KBM-7 (cell line): ENCODE measurements at regions not wholly inside any gene's neighbourhood (a gene's known extent, or its start where the extent isn't known, plus 50 kb on each side); places are given as distances from the start of the nearest gene placed in this dataset.

Experiments used
- DNase-seq: peaks from one replicate; pipeline ENCODE4 v3.0.0-alpha.2; 2015
- in situ Hi-C: fragments of 300-500 bp; cut with MboI; formaldehyde crosslinking; loops from 2 replicates; pipeline ENCODE4 v1.14.3; 2020; ENCODE audit warnings: low sequenced_read_pairs, low pct_unique_long_range_greater_than_20kb, mixed read lengths

DNA sequence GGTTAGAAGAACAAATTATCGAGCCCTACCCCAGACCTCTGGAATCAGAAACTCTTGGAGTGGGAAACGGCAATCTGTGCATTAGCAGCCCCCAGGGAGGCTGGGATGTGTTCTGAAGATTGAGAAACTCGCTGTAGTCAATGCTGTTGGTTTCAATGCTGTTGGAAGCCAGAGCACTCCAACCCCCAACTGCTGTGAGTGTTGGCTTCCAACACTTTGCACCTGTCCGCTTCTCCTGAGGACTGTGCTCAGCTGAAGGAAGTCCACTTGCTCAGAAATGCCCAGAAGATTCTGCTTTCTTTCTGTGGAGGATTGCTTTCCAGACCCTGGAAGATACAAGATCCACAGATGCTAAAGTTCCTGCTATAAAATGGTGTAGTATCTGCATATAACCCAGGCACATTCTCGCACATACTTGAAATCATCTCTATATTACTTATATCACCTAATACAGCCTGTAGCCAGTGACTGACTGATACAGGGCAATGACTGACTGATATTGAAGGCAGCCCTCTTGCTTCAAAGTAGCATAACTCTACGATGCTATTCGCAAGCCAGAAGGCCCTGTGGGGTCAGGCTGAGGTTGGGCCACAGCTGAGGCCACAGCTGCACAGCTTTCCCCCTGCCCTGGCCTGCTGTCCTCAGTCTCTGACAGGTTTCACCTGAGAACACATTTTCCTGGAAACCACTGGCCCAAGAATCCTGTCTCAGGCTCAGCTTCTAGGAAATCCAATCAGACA is 757.7 kb upstream of the ID2 start:
- no peak for DNase-seq
- in situ Hi-C loops = no loop called here

- DNase-seq = no peak
- in situ Hi-C loops = no loop called here
Observed at GRCh38 chr2:7925506-7925905, 756.4 kb upstream of the ID2 start.

GRCh38 chr2:7927691-7928090 is 754.2 kb upstream of the ID2 start:
- no peak for DNase-seq
- in situ Hi-C loops = no loop called here

DNA sequence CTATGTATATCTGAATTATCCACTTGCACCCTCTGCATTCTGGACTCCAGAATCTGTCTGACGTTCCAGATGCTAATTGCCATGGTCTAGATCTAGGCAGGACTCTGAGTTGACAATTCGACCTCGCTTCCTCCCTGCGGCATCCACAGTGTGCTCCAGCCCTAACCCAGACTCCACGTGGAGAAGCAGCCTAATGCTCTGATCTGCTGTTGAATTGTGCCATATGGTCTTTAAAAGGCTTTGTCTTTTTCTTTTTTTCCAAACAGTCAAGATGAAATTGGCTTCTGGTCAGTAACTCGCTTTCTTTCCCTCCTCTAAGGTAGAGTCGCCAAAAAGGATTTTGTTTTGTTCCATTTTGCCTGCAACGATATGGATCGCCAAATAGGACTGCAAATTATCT is 752.6 kb upstream of the ID2 start:
- in situ Hi-C loops = no loop called here
- no peak for DNase-seq

DNA sequence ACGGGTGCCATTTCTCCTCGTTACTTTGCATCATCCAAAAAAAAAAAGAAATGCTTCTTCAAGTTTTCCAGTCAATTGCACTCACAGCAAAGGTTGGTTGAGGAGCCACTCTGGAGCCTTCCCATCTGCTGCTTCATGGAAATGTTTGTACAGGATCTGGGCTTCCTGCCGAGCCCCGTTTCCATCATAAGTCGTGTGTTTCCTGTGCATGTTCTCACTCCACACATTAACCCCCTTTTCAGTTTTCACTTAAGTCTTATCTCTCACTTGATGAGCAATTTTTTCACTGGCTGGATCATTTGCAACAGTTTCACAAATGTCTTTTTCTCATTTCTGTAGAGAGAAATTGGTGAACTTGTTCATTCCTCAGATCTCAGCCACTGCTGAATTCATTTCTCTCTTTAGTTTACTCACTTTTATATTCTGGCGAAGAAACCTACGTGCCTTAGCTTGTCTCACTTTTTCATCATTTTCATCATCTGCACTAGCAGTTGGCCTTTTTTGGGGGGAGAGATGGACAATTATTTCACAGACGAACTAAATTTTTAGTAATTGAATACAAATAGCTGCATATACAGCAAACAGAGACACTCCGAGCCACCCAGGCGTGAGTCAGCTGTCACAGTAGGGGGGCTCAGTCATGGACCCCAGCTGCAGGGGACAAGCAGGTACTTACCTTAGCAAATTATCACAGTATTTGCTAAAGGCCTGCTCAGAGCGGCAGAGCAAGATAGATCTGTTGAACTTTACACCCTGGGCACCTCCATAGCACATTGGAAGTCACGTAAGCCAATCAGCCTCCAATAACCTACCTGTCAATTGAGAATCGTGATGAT is 750.8 kb upstream of the ID2 start:
- DNase-seq = no peak
- in situ Hi-C loops = no loop called here

DNA sequence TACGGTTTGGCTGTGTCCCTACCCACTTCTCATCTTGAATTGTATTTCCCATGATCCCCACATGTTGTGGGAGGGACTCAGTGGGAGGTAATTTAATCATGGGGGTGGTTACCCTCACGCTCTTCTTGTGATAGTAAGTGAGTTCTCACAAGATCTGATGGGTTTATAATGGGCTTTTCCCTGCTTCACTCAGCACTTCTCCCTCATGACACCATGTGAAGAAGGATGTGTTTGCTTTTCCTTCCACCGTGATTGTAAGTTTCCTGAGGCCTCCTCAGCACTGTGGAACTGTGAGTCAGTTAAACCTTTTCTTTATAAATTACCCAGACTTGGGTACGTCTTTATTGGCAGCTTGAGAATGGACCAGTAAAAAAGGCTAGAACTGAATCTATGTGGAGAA is 750.0 kb upstream of the ID2 start:
- no peak for DNase-seq
- in situ Hi-C loops = no loop called here

DNA sequence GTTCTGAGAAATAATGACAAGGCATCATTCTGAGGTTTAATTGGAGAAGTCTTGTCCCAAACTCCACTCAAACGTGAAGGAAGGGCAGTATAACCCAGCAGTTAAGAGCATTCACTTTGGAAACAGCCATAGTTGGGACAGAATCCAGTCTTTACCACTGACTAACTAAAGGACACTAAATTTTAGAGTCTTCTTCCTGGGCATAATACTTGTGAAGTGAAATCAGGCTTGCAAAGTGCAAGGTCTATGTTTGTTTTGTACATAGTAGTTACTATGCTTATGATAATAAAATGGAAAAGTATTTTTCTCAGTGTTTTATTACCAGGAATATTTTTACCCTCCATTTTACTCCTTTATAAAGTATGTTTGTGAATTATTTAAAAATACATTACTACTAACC is 748.2 kb upstream of the ID2 start:
- no peak for DNase-seq
- in situ Hi-C loops = no loop called here

DNA sequence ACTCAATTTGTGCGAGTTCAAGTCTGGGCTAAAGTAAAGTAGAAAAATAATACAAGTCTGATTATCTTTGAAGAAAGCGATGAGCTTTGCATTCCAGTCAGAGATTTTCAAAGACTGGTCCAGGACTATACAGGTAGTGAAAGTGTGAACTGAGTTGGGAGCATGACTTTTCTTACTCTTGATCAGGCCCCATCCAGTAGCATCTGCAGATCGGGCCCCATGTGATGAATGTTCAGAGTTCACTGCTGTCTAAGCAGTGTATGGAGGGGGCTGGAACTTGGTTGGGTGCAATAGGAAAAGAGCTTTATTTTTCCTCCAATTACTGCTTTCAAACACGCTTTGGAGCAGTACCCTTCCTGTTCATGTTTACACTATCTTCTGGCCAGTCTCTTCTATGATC is 747.4 kb upstream of the ID2 start:
- in situ Hi-C loops = no loop called here
- DNase-seq = no peak

- in situ Hi-C loops = no loop called here
- DNase-seq = no peak
Observed at GRCh38 chr2:7937082-7937481, 744.8 kb upstream of the ID2 start.

DNA sequence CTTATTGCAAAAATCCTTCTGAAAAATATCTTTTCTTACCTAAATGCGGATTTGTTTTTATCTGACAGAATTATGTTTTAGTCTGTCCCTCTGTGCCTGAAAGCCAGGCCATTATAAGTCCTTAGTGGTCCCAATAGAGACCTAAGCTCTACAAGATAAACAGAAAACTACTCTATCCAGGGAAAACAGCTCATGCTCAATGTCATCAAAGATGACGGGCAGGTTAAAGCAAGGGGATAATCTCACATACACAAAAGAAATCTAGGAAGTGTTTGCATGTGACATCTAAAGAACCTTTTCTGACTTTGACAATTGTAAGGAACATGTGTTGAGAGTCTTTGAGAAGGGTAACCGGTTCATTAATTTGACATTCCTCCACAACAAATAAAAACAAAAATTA is 741.1 kb upstream of the ID2 start:
- no peak for DNase-seq
- in situ Hi-C loops = no loop called here

DNA sequence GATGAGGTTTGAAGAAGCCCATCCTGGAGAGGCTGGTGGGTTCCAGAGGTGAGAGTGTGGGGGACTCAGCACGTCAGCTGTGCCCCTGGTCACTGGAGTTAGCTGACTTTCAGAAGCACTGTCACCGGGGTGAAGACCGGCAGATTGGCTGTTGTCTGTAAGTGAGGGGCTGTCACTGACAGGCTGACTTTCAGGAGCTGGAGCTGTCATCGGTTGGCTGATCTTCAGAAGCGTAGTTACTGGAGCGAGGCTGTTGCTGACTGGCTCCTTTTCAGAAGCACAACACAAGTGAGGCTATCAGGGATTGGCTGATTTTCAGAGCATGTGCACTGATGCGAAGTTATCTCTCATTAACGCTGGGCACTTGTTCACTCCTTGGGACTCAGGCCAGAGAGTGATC is 738.4 kb upstream of the ID2 start:
- DNase-seq = no peak
- in situ Hi-C loops = no loop called here

- DNase-seq = no peak
- in situ Hi-C loops = no loop called here
Observed at GRCh38 chr2:7945026-7945425, 736.8 kb upstream of the ID2 start.

DNA sequence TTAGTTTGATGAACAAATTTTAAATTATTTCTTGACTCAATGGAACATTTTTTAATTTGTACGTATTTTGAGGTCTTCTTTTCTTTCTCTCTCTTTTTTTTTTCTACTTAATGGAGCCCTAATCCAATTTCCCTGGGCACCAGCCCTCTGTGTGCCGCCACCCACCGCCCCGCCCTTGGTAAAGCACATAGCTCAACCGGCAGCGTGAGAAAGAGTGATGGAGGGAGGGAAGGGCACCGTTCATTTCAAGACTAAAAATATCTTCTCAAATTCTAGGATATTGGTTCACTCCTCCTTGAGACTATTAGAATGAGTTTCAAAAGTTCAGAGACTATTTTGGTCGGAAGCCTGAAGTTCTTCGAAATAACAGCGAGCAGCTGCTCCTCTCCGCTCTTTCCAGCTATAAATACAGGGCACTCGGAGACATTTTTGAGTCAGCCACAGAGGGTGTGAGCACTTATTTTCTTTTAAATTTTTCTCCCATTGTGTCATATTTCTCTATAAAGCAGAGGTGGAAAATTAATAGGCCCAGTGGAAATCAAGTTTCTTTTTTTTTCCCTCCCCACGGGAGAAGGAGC is 731.7 kb upstream of the ID2 start:
- in situ Hi-C loops = no loop called here
- DNase-seq = no peak

GRCh38 chr2:7951001-7951400 is 730.9 kb upstream of the ID2 start:
- DNase-seq = no peak
- in situ Hi-C loops = no loop called here

GRCh38 chr2:7951490-7951889 is 730.4 kb upstream of the ID2 start:
- in situ Hi-C loops = no loop called here
- DNase-seq = no peak

GRCh38 chr2:7952046-7952745 is 729.7 kb upstream of the ID2 start:
- DNase-seq = no peak
- in situ Hi-C loops = no loop called here

GRCh38 chr2:7953195-7953594 is 728.7 kb upstream of the ID2 start:
- in situ Hi-C loops = no loop called here
- no peak for DNase-seq

DNA sequence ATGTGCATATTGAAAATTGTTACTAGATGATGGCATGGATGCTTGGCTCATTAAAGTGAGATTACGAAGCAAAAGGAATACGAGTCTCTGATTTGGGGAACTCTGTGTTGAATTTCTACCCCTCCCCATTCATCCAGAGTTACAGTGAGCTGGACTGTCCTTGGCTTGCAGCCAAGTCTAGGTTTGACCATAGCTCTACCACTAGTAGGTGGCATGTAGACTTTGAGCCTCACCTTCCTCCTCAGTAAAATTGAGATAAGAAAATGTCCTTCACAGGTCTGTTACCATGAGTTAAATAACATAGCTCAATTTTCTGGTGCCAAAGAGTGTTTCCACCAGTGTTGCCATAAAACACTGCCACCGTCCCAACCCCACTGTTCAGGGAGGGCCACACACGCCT is 727.6 kb upstream of the ID2 start:
- DNase-seq = no peak
- in situ Hi-C loops = no loop called here

GRCh38 chr2:7956126-7956689 is 725.6 kb upstream of the ID2 start:
- in situ Hi-C loops = no loop called here
- DNase-seq = no peak

GRCh38 chr2:7961550-7961949 is 720.3 kb upstream of the ID2 start:
- in situ Hi-C loops = no loop called here
- no peak for DNase-seq
